H9 (cell line): ENCODE measurements at regions not wholly inside any gene's neighbourhood (a gene's known extent, or its start where the extent isn't known, plus 50 kb on each side); places are given as distances from the start of the nearest gene placed in this dataset.

Source experiments
- DNase-seq: peaks from one replicate; pipeline ENCODE4 v3.0.0-alpha.2; 2017
- H2AFZ ChIP-seq: one replicate; pipeline ENCODE4 v1.6.1; 2013; ENCODE audit warnings: mild to moderate bottlenecking, low read length, control low read depth, moderate library complexity
- H2AK5ac ChIP-seq: 2 replicates; pipeline ENCODE4 v1.6.1; 2013; ENCODE audit warnings: low read length, control low read depth, mixed read lengths; ENCODE audit not compliant: insufficient read length
- H2BK120ac ChIP-seq: one replicate; pipeline ENCODE4 v1.6.1; 2013; ENCODE audit warnings: low read depth, mild to moderate bottlenecking, low read length, control low read depth, inconsistent platforms; ENCODE audit not compliant: poor library complexity, severe bottlenecking
- H2BK12ac ChIP-seq: 2 replicates; pipeline ENCODE4 v1.6.1; 2013; ENCODE audit warnings: low read length, control low read depth, mixed read lengths, low read depth; ENCODE audit not compliant: insufficient read length
- H2BK15ac ChIP-seq: 2 replicates; pipeline ENCODE4 v1.6.1; 2013; ENCODE audit warnings: low read depth, low read length, control low read depth
- H2BK20ac ChIP-seq: one replicate; pipeline ENCODE4 v1.6.1; 2013; ENCODE audit warnings: low read depth, mild to moderate bottlenecking, low read length, control low read depth, inconsistent platforms; ENCODE audit not compliant: poor library complexity, severe bottlenecking
- H2BK5ac ChIP-seq: 2 replicates; pipeline ENCODE4 v1.6.1; 2013; ENCODE audit warnings: low read length, control low read depth, mixed read lengths; ENCODE audit not compliant: insufficient read length
- H3K14ac ChIP-seq: 2 replicates; pipeline ENCODE4 v1.6.1; 2013; ENCODE audit warnings: low read length, control low read depth; ENCODE audit not compliant: insufficient read depth
- H3K18ac ChIP-seq: 2 replicates; pipeline ENCODE4 v1.6.1; 2013; ENCODE audit warnings: low read depth, mild to moderate bottlenecking, mixed read lengths, low read length, control low read depth; ENCODE audit not compliant: insufficient read length
- H3K23ac ChIP-seq: 2 replicates; pipeline ENCODE4 v1.6.1; 2013; ENCODE audit warnings: low read length, control low read depth, mixed read lengths, low read depth; ENCODE audit not compliant: insufficient read length
- H3K23me2 ChIP-seq: 2 replicates; pipeline ENCODE4 v1.6.1; 2013; ENCODE audit warnings: low read depth, mild to moderate bottlenecking, mixed read lengths, low read length, control low read depth; ENCODE audit not compliant: insufficient read length, poor library complexity, severe bottlenecking
- H3K27ac ChIP-seq: 2 replicates; pipeline ENCODE4 v1.5.1; 2013; ENCODE audit warnings: low read length, control low read depth, mixed read lengths, low read depth; ENCODE audit not compliant: insufficient read length
- H3K27me3 ChIP-seq: 2 replicates; pipeline ENCODE4 v1.6.1; 2013; ENCODE audit warnings: low read length, control low read depth, inconsistent platforms; ENCODE audit not compliant: insufficient read depth
- H3K4ac ChIP-seq: 2 replicates; pipeline ENCODE4 v1.6.1; 2013; ENCODE audit warnings: low read depth, mild to moderate bottlenecking, control low read depth, inconsistent platforms, low read length, moderate library complexity
- H3K4me1 ChIP-seq: 2 replicates; pipeline ENCODE4 v1.6.1; 2013; ENCODE audit warnings: low read length, control low read depth, inconsistent platforms; ENCODE audit not compliant: insufficient read depth
- H3K4me2 ChIP-seq: 2 replicates; pipeline ENCODE4 v1.6.1; 2013; ENCODE audit warnings: low read length, control low read depth, mixed read lengths; ENCODE audit not compliant: insufficient read length, insufficient read depth
- H3K56ac ChIP-seq: 2 replicates; pipeline ENCODE4 v1.6.1; 2013; ENCODE audit warnings: low read depth, mild to moderate bottlenecking, mixed read lengths, low read length, control low read depth; ENCODE audit not compliant: insufficient read length
- H3K79me1 ChIP-seq: 2 replicates; pipeline ENCODE4 v1.6.1; 2013; ENCODE audit warnings: low read depth, mild to moderate bottlenecking, moderate library complexity, low read length, control low read depth, inconsistent platforms; ENCODE audit not compliant: insufficient read depth, poor library complexity, severe bottlenecking
- H3K79me2 ChIP-seq: 2 replicates; pipeline ENCODE4 v1.6.1; 2013; ENCODE audit warnings: low read length, control low read depth, inconsistent platforms; ENCODE audit not compliant: insufficient read depth
- H3K9ac ChIP-seq: 2 replicates; pipeline ENCODE4 v1.6.1; 2013; ENCODE audit warnings: low read length, control low read depth, mixed read lengths; ENCODE audit not compliant: insufficient read length; ENCODE audit errors: extremely low read depth
- H3K9me3 ChIP-seq: one replicate; pipeline ENCODE4 v1.6.1; 2013; ENCODE audit warnings: low read depth, low read length, inconsistent platforms; ENCODE audit not compliant: control insufficient read depth
- H3T11ph ChIP-seq: one replicate; pipeline ENCODE4 v1.6.1; 2013; ENCODE audit warnings: mild to moderate bottlenecking, low read length, control low read depth, inconsistent platforms
- H4K20me1 ChIP-seq: one replicate; pipeline ENCODE4 v1.6.1; 2013; ENCODE audit not compliant: control insufficient read depth, insufficient read length, insufficient read depth
- H4K5ac ChIP-seq: 2 replicates; pipeline ENCODE4 v1.6.1; 2013; ENCODE audit warnings: low read depth, mild to moderate bottlenecking, mixed read lengths, low read length, control low read depth; ENCODE audit not compliant: insufficient read length
- H4K8ac ChIP-seq: replicated peaks from 2 replicates; pipeline ENCODE4 v1.6.1; 2013; ENCODE audit warnings: low read length, control low read depth, mixed read lengths, low read depth; ENCODE audit not compliant: insufficient read length
- H4K91ac ChIP-seq: 2 replicates; pipeline ENCODE4 v1.6.1; 2013; ENCODE audit warnings: low read depth, mild to moderate bottlenecking, moderate library complexity, mixed read lengths, low read length, control low read depth; ENCODE audit not compliant: insufficient read length
- H3K27ac Mint-ChIP-seq, 3 experiments: 2 replicates in 2 of 3; 3 replicates in 1 of 3; pipeline ENCODE4 v1.8.0; 2020 to 2021; ENCODE audit warnings: mixed read lengths in 3 of 3, mild to moderate bottlenecking in 1 of 3, moderate library complexity in 1 of 3
- H3K27me3 Mint-ChIP-seq: 2 replicates; pipeline ENCODE4 v1.8.0; 2021; ENCODE audit warnings: low read depth, mild to moderate bottlenecking, moderate library complexity, mixed read lengths
- H3K36me3 Mint-ChIP-seq, 3 experiments: 2 replicates in 2 of 3; 3 replicates in 1 of 3; pipeline ENCODE4 v1.8.0; 2020 to 2021; ENCODE audit warnings: low read depth in 3 of 3, mixed read lengths in 3 of 3; ENCODE audit not compliant: insufficient read depth in 1 of 3
- H3K4me1 Mint-ChIP-seq, 2 experiments: 2 replicates each; pipeline ENCODE4 v1.8.0; 2020; ENCODE audit warnings: mixed read lengths in 2 of 2
- H3K4me3 Mint-ChIP-seq, 2 experiments: 2 replicates in 1 of 2; 3 replicates in 1 of 2; pipeline ENCODE4 v1.8.0; 2020 to 2021; ENCODE audit warnings: mild to moderate bottlenecking in 2 of 2, mixed read lengths in 2 of 2, moderate library complexity in 1 of 2
- H3K9me3 Mint-ChIP-seq, 2 experiments: 2 replicates in 1 of 2; 3 replicates in 1 of 2; pipeline ENCODE4 v1.8.0; 2020; ENCODE audit warnings: mild to moderate bottlenecking in 2 of 2, mixed read lengths in 2 of 2, moderate library complexity in 1 of 2
- WGBS: extraction: QIAGEN DNeasy Blood & Tissue Kit; methylation state at CpG from one replicate; pipeline ENCODE4 v1.1.7; 2013; ENCODE audit warnings: missing lambda C conversion rate, low lambda C conversion rate, mixed read lengths; ENCODE audit not compliant: insufficient read length; ENCODE audit errors: extremely low coverage; 5-methylcytosine and 5-hydroxymethylcytosine counted together
- TF ChIP-seq, protein P1 (sequence below): fragments of 200-600 bp; sonication (generic); conservative IDR thresholded peaks from 3 replicates; pipeline ENCODE4 v1.8.0; 2021; ENCODE audit warnings: antibody characterized with exemption, mild to moderate bottlenecking

DNA sequence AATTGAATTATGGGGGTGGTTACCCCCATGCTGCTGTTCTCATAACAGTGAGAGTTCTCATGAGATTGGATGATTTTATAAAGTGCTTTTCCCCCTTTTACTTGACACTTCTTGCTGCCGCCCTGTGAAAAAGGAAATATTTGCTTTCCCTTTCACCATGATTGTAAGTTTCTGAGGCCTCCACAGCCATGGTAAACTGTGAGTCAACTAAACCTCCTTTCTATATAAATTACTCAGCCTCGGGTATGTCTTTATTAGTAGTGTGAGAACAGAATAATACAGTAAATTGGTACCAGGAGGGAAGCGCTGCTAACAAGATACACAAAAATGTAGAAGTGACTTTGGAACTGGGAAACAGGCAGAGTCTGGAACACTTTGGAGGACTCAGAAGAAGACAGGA is 1070.8 kb downstream of the FAM133A start:
- Histone ChIP-seq H3K27ac (peak overlapping the region; percentile 77), H2BK5ac (no peak overlapping the region), H2AFZ (no peak overlapping the region), H3K4me1 (peaks cover 8% of the 10 kb centered on the region; the same call in 1 of the 2 replicates), H3K79me1 (no peaks in the 10 kb centered on the region), H2AK5ac (no peak overlapping the region), H2BK20ac (no peak overlapping the region), H2BK12ac (no peak overlapping the region), H3K23me2 (no peaks in the 10 kb centered on the region), H3K23ac (no peak overlapping the region), H2BK15ac (no peak overlapping the region), H3K4me2 (no peak overlapping the region), H3K56ac (no peak overlapping the region), H4K5ac (no peak overlapping the region), H3K14ac (no peak overlapping the region), H4K91ac (no peak overlapping the region), H3K18ac (no peak overlapping the region), H4K8ac (no peak overlapping the region), H4K20me1 (no peaks in the 10 kb centered on the region), H3T11ph (no peak overlapping the region), H3K27me3 (no peaks in the 10 kb centered on the region), H3K4ac (no peak overlapping the region), H3K9ac (no peak overlapping the region), H2BK120ac (no peak overlapping the region), H3K9me3 (no peaks in the 10 kb centered on the region), H3K79me2 (peaks cover 16% of the 10 kb centered on the region; the same call in 1 of the 2 replicates)
- DNase-seq = no peak
- Mint-ChIP-seq H3K27ac (peak overlapping the region in 1 of 3 experiments; percentile 71; a peak in 2 of 7 replicates), H3K4me1 (peaks cover 10 to 50% of the 10 kb centered on the region in 2 experiments), H3K36me3 (peaks cover 13 to 27% (median 15%) of the 10 kb centered on the region in 3 experiments; a peak in 6 of 7 replicates), H3K27me3 (no peaks in the 10 kb centered on the region), H3K9me3 (peaks cover 4 to 13% of the 10 kb centered on the region in 2 experiments), H3K4me3 (no peak overlapping the region)
- TF ChIP-seq, protein P1, sequence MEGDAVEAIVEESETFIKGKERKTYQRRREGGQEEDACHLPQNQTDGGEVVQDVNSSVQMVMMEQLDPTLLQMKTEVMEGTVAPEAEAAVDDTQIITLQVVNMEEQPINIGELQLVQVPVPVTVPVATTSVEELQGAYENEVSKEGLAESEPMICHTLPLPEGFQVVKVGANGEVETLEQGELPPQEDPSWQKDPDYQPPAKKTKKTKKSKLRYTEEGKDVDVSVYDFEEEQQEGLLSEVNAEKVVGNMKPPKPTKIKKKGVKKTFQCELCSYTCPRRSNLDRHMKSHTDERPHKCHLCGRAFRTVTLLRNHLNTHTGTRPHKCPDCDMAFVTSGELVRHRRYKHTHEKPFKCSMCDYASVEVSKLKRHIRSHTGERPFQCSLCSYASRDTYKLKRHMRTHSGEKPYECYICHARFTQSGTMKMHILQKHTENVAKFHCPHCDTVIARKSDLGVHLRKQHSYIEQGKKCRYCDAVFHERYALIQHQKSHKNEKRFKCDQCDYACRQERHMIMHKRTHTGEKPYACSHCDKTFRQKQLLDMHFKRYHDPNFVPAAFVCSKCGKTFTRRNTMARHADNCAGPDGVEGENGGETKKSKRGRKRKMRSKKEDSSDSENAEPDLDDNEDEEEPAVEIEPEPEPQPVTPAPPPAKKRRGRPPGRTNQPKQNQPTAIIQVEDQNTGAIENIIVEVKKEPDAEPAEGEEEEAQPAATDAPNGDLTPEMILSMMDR = no peak
- WGBS = no CpG with 5 or more reads among the region's 3 CpGs
